ENCODE measurements at regions not wholly inside any gene's neighbourhood (a gene's known extent, or its start where the extent isn't known, plus 50 kb on each side); places are given as distances from the start of the nearest gene placed in this dataset.

DNA sequence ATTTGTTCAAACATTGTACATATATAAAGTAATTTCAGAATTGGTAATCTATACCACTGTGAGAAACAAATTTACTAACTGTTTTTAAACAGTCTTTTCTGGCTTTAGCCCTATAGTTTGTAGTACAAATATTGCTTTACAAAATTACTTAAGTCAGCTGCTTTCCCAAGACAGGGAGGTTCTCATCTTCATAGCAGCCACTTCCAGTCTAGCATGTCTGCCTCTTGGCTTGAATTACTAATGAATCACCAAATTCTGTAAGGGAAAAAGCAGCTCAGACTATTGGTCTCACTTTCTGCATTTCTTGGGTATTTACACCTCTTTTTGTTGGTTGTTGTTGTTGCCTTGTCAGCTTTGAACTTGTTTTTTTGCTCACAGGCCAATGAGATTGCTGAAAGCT lies 187.2 kb downstream of the NPFFR2 start:
- no peak for TF ChIP-seq POLR2A (IDR thresholded peaks at IDR 0.05; ENCODE audit: control extremely low read depth in 1 of 2, low read depth in 2 of 2, low read length in 2 of 2)
- no peak for TF ChIP-seq CTCF (IDR thresholded peaks at IDR 0.05; ENCODE audit: control extremely low read depth in 1 of 3, insufficient read depth in 1 of 3, low read depth in 1 of 3, low read length in 3 of 3)
- no peak for TF ChIP-seq POLR2AphosphoS5 (IDR thresholded peaks at IDR 0.05; ENCODE audit: low read depth, low read length)
- no peak for TF ChIP-seq USF2 (IDR thresholded peaks at IDR 0.05; ENCODE audit: low read length)
- TF ChIP-seq, protein P1, sequence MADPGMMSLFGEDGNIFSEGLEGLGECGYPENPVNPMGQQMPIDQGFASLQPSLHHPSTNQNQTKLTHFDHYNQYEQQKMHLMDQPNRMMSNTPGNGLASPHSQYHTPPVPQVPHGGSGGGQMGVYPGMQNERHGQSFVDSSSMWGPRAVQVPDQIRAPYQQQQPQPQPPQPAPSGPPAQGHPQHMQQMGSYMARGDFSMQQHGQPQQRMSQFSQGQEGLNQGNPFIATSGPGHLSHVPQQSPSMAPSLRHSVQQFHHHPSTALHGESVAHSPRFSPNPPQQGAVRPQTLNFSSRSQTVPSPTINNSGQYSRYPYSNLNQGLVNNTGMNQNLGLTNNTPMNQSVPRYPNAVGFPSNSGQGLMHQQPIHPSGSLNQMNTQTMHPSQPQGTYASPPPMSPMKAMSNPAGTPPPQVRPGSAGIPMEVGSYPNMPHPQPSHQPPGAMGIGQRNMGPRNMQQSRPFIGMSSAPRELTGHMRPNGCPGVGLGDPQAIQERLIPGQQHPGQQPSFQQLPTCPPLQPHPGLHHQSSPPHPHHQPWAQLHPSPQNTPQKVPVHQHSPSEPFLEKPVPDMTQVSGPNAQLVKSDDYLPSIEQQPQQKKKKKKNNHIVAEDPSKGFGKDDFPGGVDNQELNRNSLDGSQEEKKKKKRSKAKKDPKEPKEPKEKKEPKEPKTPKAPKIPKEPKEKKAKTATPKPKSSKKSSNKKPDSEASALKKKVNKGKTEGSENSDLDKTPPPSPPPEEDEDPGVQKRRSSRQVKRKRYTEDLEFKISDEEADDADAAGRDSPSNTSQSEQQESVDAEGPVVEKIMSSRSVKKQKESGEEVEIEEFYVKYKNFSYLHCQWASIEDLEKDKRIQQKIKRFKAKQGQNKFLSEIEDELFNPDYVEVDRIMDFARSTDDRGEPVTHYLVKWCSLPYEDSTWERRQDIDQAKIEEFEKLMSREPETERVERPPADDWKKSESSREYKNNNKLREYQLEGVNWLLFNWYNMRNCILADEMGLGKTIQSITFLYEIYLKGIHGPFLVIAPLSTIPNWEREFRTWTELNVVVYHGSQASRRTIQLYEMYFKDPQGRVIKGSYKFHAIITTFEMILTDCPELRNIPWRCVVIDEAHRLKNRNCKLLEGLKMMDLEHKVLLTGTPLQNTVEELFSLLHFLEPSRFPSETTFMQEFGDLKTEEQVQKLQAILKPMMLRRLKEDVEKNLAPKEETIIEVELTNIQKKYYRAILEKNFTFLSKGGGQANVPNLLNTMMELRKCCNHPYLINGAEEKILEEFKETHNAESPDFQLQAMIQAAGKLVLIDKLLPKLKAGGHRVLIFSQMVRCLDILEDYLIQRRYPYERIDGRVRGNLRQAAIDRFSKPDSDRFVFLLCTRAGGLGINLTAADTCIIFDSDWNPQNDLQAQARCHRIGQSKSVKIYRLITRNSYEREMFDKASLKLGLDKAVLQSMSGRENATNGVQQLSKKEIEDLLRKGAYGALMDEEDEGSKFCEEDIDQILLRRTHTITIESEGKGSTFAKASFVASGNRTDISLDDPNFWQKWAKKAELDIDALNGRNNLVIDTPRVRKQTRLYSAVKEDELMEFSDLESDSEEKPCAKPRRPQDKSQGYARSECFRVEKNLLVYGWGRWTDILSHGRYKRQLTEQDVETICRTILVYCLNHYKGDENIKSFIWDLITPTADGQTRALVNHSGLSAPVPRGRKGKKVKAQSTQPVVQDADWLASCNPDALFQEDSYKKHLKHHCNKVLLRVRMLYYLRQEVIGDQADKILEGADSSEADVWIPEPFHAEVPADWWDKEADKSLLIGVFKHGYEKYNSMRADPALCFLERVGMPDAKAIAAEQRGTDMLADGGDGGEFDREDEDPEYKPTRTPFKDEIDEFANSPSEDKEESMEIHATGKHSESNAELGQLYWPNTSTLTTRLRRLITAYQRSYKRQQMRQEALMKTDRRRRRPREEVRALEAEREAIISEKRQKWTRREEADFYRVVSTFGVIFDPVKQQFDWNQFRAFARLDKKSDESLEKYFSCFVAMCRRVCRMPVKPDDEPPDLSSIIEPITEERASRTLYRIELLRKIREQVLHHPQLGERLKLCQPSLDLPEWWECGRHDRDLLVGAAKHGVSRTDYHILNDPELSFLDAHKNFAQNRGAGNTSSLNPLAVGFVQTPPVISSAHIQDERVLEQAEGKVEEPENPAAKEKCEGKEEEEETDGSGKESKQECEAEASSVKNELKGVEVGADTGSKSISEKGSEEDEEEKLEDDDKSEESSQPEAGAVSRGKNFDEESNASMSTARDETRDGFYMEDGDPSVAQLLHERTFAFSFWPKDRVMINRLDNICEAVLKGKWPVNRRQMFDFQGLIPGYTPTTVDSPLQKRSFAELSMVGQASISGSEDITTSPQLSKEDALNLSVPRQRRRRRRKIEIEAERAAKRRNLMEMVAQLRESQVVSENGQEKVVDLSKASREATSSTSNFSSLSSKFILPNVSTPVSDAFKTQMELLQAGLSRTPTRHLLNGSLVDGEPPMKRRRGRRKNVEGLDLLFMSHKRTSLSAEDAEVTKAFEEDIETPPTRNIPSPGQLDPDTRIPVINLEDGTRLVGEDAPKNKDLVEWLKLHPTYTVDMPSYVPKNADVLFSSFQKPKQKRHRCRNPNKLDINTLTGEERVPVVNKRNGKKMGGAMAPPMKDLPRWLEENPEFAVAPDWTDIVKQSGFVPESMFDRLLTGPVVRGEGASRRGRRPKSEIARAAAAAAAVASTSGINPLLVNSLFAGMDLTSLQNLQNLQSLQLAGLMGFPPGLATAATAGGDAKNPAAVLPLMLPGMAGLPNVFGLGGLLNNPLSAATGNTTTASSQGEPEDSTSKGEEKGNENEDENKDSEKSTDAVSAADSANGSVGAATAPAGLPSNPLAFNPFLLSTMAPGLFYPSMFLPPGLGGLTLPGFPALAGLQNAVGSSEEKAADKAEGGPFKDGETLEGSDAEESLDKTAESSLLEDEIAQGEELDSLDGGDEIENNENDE (IDR thresholded peaks at IDR 0.05; ENCODE audit: insufficient replicate concordance, low read length): no peak
- TF ChIP-seq CBX5 (IDR thresholded peaks at IDR 0.05; ENCODE audit: low read depth, low read length): no peak
- TF ChIP-seq MAX (IDR thresholded peaks at IDR 0.05): no peak

Measured in H1 (cell line).